Central memory CD8-positive, alpha-beta T cell (primary cell): ENCODE measurements at regions not wholly inside any gene's neighbourhood (a gene's known extent, or its start where the extent isn't known, plus 50 kb on each side); places are given as distances from the start of the nearest gene placed in this dataset.

Experiments
- ATAC-seq: fragments of 150-1000 bp; cut with Tn5 transposase; replicated peaks from 2 replicates; pipeline ENCODE4 v1.10.0; 2022; ENCODE audit warnings: mild to moderate bottlenecking, moderate FRiP score, moderate number of reproducible peaks; ENCODE audit not compliant: poor library complexity, severe bottlenecking; ENCODE audit errors: extremely low read depth
- DNase-seq, 2 donors: peaks; one replicate each; pipeline ENCODE4 v3.0.0; 2021; ENCODE audit warnings: low spot score in 2 of 2
- H3K27ac Mint-ChIP-seq: one replicate; pipeline ENCODE4 v1.8.0; 2022; ENCODE audit warnings: low read depth, mild to moderate bottlenecking, moderate library complexity, mixed read lengths
- H3K27me3 Mint-ChIP-seq: one replicate; pipeline ENCODE4 v1.8.0; 2022; ENCODE audit warnings: mixed read lengths
- H3K36me3 Mint-ChIP-seq: one replicate; pipeline ENCODE4 v1.8.0; 2022; ENCODE audit warnings: mild to moderate bottlenecking, moderate library complexity, mixed read lengths; ENCODE audit not compliant: insufficient read depth
- H3K4me1 Mint-ChIP-seq: one replicate; pipeline ENCODE4 v1.8.0; 2022; ENCODE audit warnings: mixed read lengths
- H3K4me3 Mint-ChIP-seq: one replicate; pipeline ENCODE4 v1.8.0; 2022; ENCODE audit warnings: mild to moderate bottlenecking, moderate library complexity, mixed read lengths
- H3K9me3 Mint-ChIP-seq: one replicate; pipeline ENCODE4 v1.8.0; 2022; ENCODE audit warnings: mixed read lengths

DNA sequence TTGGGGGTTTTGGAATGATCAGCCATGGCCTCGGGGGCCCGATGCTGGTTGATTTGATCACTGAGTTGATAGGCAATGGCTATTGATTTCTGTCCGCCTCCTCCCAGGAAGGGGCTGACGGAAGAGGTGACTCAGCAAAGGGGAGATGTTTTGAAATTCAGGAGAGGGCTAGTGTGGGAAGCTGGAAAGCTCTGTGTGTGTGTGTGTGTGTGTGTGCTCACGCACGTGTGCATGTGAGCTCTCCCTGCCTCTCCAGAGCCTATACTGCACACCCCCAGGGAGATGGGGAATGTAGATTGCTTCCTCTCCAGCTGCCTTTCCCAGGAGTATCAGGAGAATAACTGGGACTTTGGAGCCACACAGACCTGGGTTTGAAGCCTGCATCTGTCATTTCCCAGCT lies 184.9 kb upstream of the MYL2 start:
- Mint-ChIP-seq H3K36me3 (no peaks in the 10 kb centered on the region), H3K27me3 (peaks cover 36% of the 10 kb centered on the region), H3K9me3 (no peaks in the 10 kb centered on the region), H3K4me1 (no peaks in the 10 kb centered on the region), H3K27ac (no peak overlapping the region), H3K4me3 (no peak overlapping the region)
- no peak for DNase-seq
- no peak for ATAC-seq

DNA sequence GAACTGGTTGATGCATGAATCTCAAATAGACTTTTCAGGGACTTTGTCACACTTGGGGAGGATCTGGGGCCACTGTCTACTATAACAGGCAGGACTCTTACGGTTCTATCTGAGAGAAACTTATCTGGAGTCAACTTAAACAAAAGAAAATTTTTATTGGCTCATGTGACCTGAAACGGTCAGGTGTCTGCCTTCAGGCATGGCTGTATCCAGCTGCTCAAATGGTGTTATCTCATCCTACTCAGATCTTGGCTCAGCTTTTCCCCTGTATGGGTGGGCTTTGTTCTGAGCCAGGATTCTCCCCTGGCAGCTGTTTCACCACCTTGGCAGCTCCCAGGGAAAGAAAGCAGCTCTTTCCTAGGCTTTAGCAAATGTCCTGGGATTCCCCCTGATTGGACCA lies 183.2 kb upstream of the MYL2 start:
- H3K4me1 Mint-ChIP-seq = no peaks in the 10 kb centered on the region
- ATAC-seq (no peak), DNase-seq (no peak)
- H3K36me3 Mint-ChIP-seq = no peaks in the 10 kb centered on the region
- H3K9me3 Mint-ChIP-seq = no peaks in the 10 kb centered on the region
- H3K27ac Mint-ChIP-seq = no peak overlapping the region
- H3K4me3 Mint-ChIP-seq = no peak overlapping the region
- peaks cover 41% of the 10 kb centered on the region for H3K27me3 Mint-ChIP-seq

DNA sequence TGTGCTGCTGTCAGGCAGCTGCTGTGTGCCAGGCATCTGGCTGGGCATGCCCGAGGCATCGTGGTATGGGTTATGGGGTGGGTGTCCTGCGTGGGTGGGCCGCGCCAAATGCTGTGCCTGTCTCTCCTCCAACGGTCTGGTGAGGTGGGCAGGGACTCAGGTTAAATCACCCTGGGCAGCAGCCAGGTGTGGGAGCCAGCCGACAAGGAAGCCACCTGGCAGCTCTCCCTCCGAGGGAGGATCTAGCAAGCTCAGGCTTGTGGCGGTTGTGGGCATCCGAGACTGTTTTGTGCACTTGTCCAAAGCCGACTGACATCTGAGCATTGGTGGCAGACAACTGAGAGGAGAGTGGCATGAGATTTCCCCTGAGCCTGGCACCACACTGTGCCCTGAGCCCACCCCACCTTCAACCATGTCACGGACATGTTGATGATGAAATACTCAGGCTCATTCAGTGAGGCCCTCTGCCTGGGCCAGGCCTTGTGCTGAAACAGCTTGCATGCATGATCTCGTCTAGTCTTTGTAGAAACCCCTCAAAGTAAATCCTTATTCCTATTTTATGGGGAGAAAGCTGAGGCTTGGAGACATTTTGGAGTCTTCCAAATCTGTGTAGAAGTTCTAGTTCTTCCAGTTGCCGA lies 181.8 kb upstream of the MYL2 start:
- H3K27ac Mint-ChIP-seq = no peak overlapping the region
- H3K4me1 Mint-ChIP-seq = no peaks in the 10 kb centered on the region
- DNase-seq (no peak), ATAC-seq (no peak)
- no peaks in the 10 kb centered on the region for H3K9me3 Mint-ChIP-seq
- H3K4me3 Mint-ChIP-seq = no peak overlapping the region
- no peaks in the 10 kb centered on the region for H3K36me3 Mint-ChIP-seq
- peaks cover 47% of the 10 kb centered on the region for H3K27me3 Mint-ChIP-seq

DNA sequence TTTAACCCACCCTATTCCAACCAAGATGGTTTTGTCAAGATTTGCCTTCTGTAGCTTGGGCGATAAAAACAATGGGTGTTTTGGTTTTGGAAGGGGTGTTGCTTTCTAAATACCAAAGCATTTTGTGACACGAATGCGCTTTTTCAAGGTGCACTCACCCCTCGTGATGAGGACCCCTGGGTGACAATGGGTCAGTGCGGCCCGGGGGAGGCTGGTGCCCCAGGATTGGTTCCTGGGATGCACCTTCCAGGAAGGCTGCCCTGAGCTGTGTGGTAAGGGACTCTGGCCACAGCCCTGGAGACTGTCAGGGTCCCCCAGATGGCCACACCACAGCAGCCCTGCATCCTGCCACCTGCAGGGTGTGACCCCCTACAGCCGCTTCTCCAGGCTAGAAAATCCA lies 180.6 kb upstream of the MYL2 start:
- Mint-ChIP-seq H3K27me3 (peaks cover 42% of the 10 kb centered on the region), H3K36me3 (no peaks in the 10 kb centered on the region), H3K4me1 (no peaks in the 10 kb centered on the region), H3K27ac (no peak overlapping the region), H3K9me3 (no peaks in the 10 kb centered on the region), H3K4me3 (no peak overlapping the region)
- no peak for DNase-seq
- no peak for ATAC-seq

DNA sequence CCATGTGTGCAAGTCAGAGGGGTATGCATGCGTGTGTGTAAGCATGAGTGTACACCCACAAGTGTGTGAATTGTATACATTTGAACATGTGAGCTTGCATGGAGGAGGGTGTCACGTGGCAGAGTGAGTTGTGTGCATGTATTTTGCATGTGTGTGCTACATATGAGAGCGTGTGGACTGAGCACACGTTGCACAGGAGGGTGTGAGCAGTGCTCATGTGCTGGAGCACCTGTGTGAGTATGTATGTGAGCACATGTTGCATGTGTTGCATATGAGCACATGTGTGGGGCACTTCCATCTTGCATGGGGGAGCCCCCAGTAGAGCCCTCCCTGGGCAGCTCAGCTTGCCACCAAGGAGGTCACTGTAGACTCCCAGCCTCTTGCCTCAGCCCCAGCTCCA lies 180.2 kb upstream of the MYL2 start:
- ATAC-seq (no peak), DNase-seq (no peak)
- H3K27ac Mint-ChIP-seq = no peak overlapping the region
- no peaks in the 10 kb centered on the region for H3K9me3 Mint-ChIP-seq
- no peaks in the 10 kb centered on the region for H3K36me3 Mint-ChIP-seq
- no peaks in the 10 kb centered on the region for H3K4me1 Mint-ChIP-seq
- peaks cover 47% of the 10 kb centered on the region for H3K27me3 Mint-ChIP-seq
- H3K4me3 Mint-ChIP-seq = no peak overlapping the region

DNA sequence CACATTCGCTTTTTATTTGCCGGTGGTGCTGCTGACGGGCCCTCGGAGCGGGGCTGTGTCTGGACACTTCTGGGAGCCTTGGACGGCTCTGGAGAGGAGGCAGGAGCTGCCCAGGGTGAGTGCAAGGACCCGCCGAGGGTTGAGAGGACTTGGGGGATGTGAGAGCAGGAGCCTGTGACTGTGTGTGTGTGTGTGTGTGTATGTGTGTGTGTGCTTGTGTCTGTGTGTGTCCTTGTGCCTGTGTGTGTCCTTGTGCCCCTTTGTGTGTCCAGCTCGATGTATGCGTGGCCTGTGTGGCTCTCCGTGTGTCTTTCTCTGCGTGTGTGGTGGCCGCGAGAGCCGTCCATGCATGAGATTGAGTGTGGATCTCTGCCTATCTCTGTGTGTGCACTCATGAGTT lies 179.6 kb upstream of the MYL2 start:
- Mint-ChIP-seq H3K27me3 (peaks cover 52% of the 10 kb centered on the region), H3K27ac (no peak overlapping the region), H3K4me1 (no peaks in the 10 kb centered on the region), H3K36me3 (no peaks in the 10 kb centered on the region), H3K9me3 (no peaks in the 10 kb centered on the region), H3K4me3 (no peak overlapping the region)
- ATAC-seq (no peak), DNase-seq (no peak)

DNA sequence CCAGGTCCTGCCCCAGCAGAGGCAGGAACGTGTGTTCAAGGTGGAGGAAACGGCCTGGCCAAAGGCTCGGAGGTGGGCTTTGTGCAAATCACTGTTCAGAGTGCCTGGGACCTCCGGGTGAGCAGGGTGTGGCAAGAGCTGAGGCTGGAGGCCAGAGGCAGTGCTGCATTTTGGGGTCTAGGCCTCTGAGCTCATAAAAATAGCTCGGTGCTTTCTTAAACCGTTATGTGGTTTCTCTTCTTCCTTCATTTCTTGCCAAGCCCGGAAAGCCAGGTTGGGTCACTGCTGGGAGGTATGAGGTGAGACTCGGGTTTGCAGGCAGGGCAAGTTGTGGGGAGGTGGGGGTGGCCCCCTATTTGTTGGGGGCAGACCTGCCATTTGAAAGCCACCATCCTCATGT lies 178.8 kb upstream of the MYL2 start:
- Mint-ChIP-seq H3K27ac (no peak overlapping the region), H3K4me3 (no peak overlapping the region), H3K36me3 (no peaks in the 10 kb centered on the region), H3K27me3 (peaks cover 60% of the 10 kb centered on the region), H3K4me1 (no peaks in the 10 kb centered on the region), H3K9me3 (no peaks in the 10 kb centered on the region)
- ATAC-seq = no peak
- DNase-seq = no peak

DNA sequence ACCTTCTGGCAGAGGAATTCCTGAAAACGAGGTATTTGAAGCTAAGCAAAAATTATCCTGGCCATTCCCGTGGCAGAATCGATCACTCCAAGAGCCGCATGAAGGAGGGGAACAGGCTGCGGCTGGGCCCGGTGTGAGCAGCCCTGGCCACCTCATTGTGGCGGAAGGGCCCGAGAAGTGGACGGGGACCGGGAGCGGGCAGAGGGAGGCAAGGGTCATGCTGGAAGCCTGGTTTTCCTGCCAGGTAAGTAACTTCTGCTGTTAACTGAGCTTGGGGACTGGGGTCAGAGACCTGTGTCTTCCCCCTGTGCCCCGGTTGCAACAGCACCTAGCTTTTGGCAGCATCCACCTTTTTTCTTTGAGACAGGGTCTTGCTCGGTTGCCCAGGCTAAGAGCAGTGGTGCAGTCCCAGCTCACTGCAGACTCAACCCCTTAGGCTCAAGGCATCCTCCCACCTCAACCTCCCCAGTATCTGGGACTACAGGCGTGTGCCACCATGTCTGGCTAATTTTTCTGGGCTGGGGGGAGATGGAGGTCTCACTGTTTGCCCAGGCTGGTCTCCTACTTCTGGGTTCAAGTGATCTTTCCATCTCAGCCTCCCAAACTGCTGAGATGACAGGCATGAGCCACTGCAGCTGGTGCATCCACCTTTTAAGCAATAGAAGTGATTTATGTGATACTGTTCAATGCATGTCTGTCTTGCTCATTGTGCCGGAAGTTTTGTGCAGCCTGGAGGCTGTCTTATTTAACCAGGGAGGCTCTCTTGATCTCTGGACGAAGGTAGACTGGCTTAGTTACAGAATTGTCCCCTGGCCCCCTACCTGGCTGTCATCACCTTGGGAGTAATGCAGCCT lies 174.0 kb upstream of the MYL2 start:
- Mint-ChIP-seq H3K27me3 (peaks cover 62% of the 10 kb centered on the region), H3K36me3 (no peaks in the 10 kb centered on the region), H3K4me3 (no peak overlapping the region), H3K9me3 (no peaks in the 10 kb centered on the region), H3K4me1 (no peaks in the 10 kb centered on the region), H3K27ac (no peak overlapping the region)
- ATAC-seq = no peak
- DNase-seq = no peak

DNA sequence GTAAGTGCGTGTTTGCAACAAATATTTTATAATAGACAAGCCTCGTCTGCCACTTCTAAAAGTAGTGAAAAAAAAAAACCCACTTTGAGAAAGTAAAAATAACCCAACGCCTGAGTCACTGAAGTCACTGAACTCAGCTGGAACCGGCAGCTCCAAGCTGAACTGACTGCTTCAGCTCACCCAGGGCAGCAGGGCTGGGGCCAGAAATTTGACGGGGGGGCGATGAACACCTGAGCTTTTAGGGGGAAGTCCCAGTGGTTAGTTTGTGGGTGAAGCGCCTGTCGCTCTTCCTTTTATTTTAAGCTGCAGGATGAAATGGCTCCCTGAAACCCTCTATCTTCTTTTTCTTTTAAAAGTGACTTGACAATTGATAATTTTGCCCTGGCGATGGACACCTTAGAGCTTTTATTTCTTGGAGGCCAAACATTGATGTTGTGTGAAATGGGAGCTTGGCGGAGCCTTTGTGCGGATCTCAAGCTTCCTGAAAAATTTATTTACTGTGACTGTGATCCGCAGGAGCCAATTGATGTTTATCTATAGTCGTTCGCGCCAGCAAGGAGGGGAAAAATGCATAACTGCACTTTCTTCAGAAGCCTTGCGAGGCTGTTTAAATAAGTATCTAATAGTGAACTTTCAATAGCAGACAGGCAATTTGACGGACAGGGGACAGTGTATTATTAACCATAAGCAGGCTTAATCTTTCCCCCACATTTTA lies 173.2 kb upstream of the MYL2 start:
- Mint-ChIP-seq H3K4me3 (no peak overlapping the region), H3K4me1 (no peaks in the 10 kb centered on the region), H3K27ac (no peak overlapping the region), H3K36me3 (no peaks in the 10 kb centered on the region), H3K9me3 (no peaks in the 10 kb centered on the region), H3K27me3 (peaks cover 56% of the 10 kb centered on the region)
- no peak for ATAC-seq
- DNase-seq = no peak

DNA sequence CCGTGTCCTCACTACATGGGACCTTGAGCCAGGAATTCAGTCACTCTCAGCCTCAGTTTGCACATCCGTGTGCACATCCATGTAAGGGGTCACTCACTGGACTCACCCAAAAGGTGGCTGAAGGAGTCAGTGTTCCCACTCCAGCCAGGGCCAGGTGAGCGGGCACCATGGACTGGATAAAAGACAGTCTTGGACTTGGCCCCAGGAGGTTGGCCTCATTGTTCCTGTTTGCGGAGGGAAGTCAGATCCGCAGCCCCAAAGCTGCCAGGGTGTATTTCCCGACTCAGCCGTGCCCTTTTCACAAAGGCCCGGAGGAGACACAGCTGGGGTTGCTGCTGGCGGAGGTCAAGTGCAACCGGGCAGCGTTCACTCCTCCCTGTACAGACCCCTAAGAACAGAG lies 170.7 kb upstream of the MYL2 start:
- no peaks in the 10 kb centered on the region for H3K4me1 Mint-ChIP-seq
- DNase-seq (no peak), ATAC-seq (no peak)
- no peaks in the 10 kb centered on the region for H3K9me3 Mint-ChIP-seq
- no peaks in the 10 kb centered on the region for H3K36me3 Mint-ChIP-seq
- no peak overlapping the region for H3K4me3 Mint-ChIP-seq
- H3K27ac Mint-ChIP-seq = no peak overlapping the region
- peaks cover 49% of the 10 kb centered on the region for H3K27me3 Mint-ChIP-seq

DNA sequence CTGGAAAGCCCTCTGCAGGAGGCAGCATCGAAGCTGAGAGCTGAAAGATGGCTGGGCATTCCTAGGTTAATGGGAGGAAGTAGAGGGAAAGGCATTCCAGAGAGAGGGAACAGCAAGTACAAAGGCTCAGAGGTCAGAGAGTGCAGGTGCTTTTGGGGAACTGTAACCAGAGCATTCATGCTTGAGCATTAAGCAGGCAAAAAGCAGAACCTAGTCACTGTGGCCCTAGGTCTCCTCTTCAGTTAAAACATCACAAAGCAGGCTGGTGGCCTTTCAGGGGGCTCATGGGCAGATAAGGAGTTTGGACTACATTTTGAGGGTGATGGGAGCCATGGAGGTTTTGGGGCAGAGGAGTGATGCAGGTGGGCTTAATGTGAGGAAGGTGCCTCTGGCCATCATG lies 169.2 kb upstream of the MYL2 start:
- H3K4me1 Mint-ChIP-seq = no peaks in the 10 kb centered on the region
- no peak for ATAC-seq
- no peaks in the 10 kb centered on the region for H3K9me3 Mint-ChIP-seq
- DNase-seq = no peak
- H3K36me3 Mint-ChIP-seq = no peaks in the 10 kb centered on the region
- no peak overlapping the region for H3K4me3 Mint-ChIP-seq
- peak overlapping the region; percentile 26 for H3K27ac Mint-ChIP-seq
- H3K27me3 Mint-ChIP-seq = peaks cover 35% of the 10 kb centered on the region

DNA sequence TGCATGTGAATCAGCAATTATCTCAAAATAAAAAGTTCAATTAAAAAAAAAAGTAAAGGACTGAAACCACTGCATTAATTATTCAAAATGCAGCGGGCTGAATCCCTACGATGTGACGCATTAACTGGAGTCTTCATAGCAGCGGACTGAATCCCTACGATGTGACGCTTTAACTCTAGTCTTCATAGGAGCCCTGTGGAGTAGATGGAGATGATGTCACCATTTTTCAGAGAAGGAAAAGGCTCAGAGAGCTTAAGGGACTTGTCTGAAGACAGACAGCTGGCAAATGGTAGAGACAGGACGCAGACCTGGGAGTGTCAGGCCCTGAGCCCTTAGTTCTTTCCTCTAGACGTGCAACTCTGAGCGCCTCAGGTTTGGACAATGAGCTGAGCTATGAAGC lies 168.0 kb upstream of the MYL2 start:
- Mint-ChIP-seq H3K9me3 (no peaks in the 10 kb centered on the region), H3K27me3 (peaks cover 30% of the 10 kb centered on the region), H3K4me3 (no peak overlapping the region), H3K27ac (no peak overlapping the region), H3K4me1 (no peaks in the 10 kb centered on the region), H3K36me3 (no peaks in the 10 kb centered on the region)
- DNase-seq (no peak), ATAC-seq (no peak)
